SK-N-MC (cell line): ENCODE measurements at regions not wholly inside any gene's neighbourhood (a gene's known extent, or its start where the extent isn't known, plus 50 kb on each side); places are given as distances from the start of the nearest gene placed in this dataset.

Experiments used
- EZH2 ChIP-seq: fragments of 200-600 bp; sonication (generic); IDR thresholded peaks from one replicate; pipeline ENCODE4 v1.6.1; 2017; ENCODE audit warnings: antibody characterized with exemption
- FOXP2 ChIP-seq: optimal IDR thresholded peaks from 2 replicates; pipeline ENCODE3; 2011; ENCODE audit warnings: mild to moderate bottlenecking, moderate library complexity; ENCODE audit not compliant: insufficient read depth; ENCODE audit errors: extremely low read length, control extremely low read depth
- POLR2AphosphoS5 ChIP-seq: IDR thresholded peaks from 2 replicates; pipeline ENCODE4 v1.6.1; 2012; ENCODE audit warnings: mild to moderate bottlenecking, low read depth, low read length, borderline replicate concordance

DNA sequence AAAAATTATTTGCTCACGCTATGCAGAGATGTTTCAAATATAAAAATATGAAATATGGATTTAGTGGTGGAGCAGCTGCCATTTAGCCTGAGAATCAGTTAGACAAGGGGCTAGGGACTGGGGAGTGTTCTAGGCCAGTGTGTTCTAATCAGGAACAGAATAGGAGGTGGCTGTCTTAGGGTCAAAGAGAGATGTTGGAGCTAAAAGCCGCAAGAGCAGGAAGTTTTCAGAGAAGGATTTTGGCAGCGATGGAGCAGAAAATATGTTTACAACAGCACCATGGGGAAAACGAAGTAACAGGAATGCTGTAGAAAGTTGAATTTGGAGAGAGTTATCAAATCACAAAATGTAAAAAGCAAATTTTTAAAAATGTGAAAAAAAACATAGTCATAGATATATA, 314.0 kb upstream of the SEMA3A start:
- TF ChIP-seq EZH2 (no peak), POLR2AphosphoS5 (no peak), FOXP2 (no peak)
